IMR-90 (cell line): ENCODE measurements at regions not wholly inside any gene's neighbourhood (a gene's known extent, or its start where the extent isn't known, plus 50 kb on each side); places are given as distances from the start of the nearest gene placed in this dataset.

ENCODE experiments used
- ATAC-seq: fragments of 200-7000 bp; cut with Tn5 transposase; 2 replicates; pipeline ENCODE4 v1.9.1; 2020; ENCODE audit warnings: low read depth, mild to moderate bottlenecking, moderate library complexity
- BruUV-seq: library from RNA; stranded (reverse); fragments of 400-500 nt; replicated peaks from 2 replicates; lab custom pipeline; 2021; lab: Mats Ljungman, UMichigan
- CTCF ChIA-PET: fragments of 300-600 bp; formaldehyde crosslinking; extraction: SDS; loops from one replicate; lab custom pipeline; 2021; ENCODE audit warnings: antibody characterized with exemption; lab: Yijun Ruan, JAX
- POLR2A ChIA-PET: fragments of 300-600 bp; sonication (Branson Sonifier 250); formaldehyde crosslinking; loops from one replicate; lab custom pipeline; 2022; ENCODE audit warnings: antibody characterized with exemption; ENCODE audit not compliant: unreplicated experiment; lab: Charles Lee
- DNase-seq: peaks from one replicate; pipeline ENCODE4 v3.0.0; 2013
- H2AFZ ChIP-seq: replicated peaks from 2 replicates; pipeline ENCODE3; 2013; ENCODE audit warnings: low read length, mild to moderate bottlenecking; ENCODE audit not compliant: poor library complexity
- H2AK5ac ChIP-seq: 2 replicates; pipeline ENCODE4 v1.6.1; 2013; ENCODE audit warnings: low read depth, low read length, inconsistent platforms
- H2AK9ac ChIP-seq: replicated peaks from 2 replicates; pipeline ENCODE3; 2013; ENCODE audit warnings: mild to moderate bottlenecking, low read depth, low read length, moderate library complexity; ENCODE audit not compliant: poor library complexity
- H2BK120ac ChIP-seq: 2 replicates; pipeline ENCODE4 v1.6.1; 2013; ENCODE audit warnings: low read depth, low read length, inconsistent platforms
- H2BK15ac ChIP-seq: 3 replicates; pipeline ENCODE4 v1.6.1; 2013; ENCODE audit warnings: low read depth, low read length, inconsistent platforms
- H2BK20ac ChIP-seq: 2 replicates; pipeline ENCODE4 v1.6.1; 2013; ENCODE audit warnings: low read depth, mild to moderate bottlenecking, inconsistent platforms, low read length, moderate library complexity
- H2BK5ac ChIP-seq: 2 replicates; pipeline ENCODE4 v1.6.1; 2013; ENCODE audit warnings: mild to moderate bottlenecking, low read depth, low read length, inconsistent platforms; ENCODE audit not compliant: poor library complexity, severe bottlenecking
- H3K14ac ChIP-seq: replicated peaks from 2 replicates; pipeline ENCODE4 v1.6.1; 2013; ENCODE audit warnings: low read depth, low read length, inconsistent platforms
- H3K18ac ChIP-seq: 2 replicates; pipeline ENCODE4 v1.6.1; 2013; ENCODE audit warnings: low read depth, low read length, control low read depth
- H3K23ac ChIP-seq: 2 replicates; pipeline ENCODE4 v1.6.1; 2013; ENCODE audit warnings: low read depth, low read length, inconsistent platforms
- H3K27ac ChIP-seq: 2 replicates; pipeline ENCODE4 v1.5.1; 2013; ENCODE audit warnings: mild to moderate bottlenecking, control low read depth, low read length; ENCODE audit not compliant: insufficient read depth
- H3K27me3 ChIP-seq: 2 replicates; pipeline ENCODE4 v1.6.1; 2013; ENCODE audit warnings: low read length; ENCODE audit not compliant: control insufficient read depth, insufficient read depth
- H3K36me3 ChIP-seq: 2 replicates; pipeline ENCODE4 v1.6.1; 2013; ENCODE audit warnings: low read length, mixed read lengths; ENCODE audit not compliant: control insufficient read depth, insufficient read depth
- H3K4ac ChIP-seq: 2 replicates; pipeline ENCODE4 v1.6.1; 2013; ENCODE audit warnings: low read depth, low read length, inconsistent platforms
- H3K4me1 ChIP-seq: 2 replicates; pipeline ENCODE4 v1.6.1; 2013; ENCODE audit warnings: low read length, mixed read lengths; ENCODE audit not compliant: control insufficient read depth, insufficient read depth
- H3K4me2 ChIP-seq: 2 replicates; pipeline ENCODE4 v1.6.1; 2013; ENCODE audit warnings: low read depth, mild to moderate bottlenecking, control low read depth, low read length, moderate library complexity
- H3K4me3 ChIP-seq: 2 replicates; pipeline ENCODE4 v1.5.1; 2013; ENCODE audit warnings: low read depth, mild to moderate bottlenecking, control low read depth, low read length, moderate library complexity; ENCODE audit not compliant: insufficient read depth
- H3K56ac ChIP-seq: 2 replicates; pipeline ENCODE4 v1.6.1; 2013; ENCODE audit warnings: low read length, inconsistent platforms; ENCODE audit not compliant: insufficient read depth; ENCODE audit errors: extremely low read depth
- H3K79me1 ChIP-seq, 2 experiments: 2 replicates each; pipeline ENCODE4 v1.6.1; 2013; ENCODE audit warnings: low read length in 2 of 2, inconsistent platforms in 1 of 2, low read depth in 1 of 2
- H3K9ac ChIP-seq: 2 replicates; pipeline ENCODE4 v1.6.1; 2013; ENCODE audit warnings: low read depth, low read length, control low read depth
- H3K9me1 ChIP-seq: 2 replicates; pipeline ENCODE4 v1.6.1; 2013; ENCODE audit warnings: low read length, inconsistent platforms; ENCODE audit not compliant: insufficient read depth
- H3K9me3 ChIP-seq: 2 replicates; pipeline ENCODE4 v1.6.1; 2013; ENCODE audit warnings: low read length; ENCODE audit not compliant: control insufficient read depth, insufficient read depth
- H4K20me1 ChIP-seq: 2 replicates; pipeline ENCODE4 v1.6.1; 2013; ENCODE audit warnings: low read length, inconsistent platforms; ENCODE audit not compliant: insufficient read depth
- H4K5ac ChIP-seq: 2 replicates; pipeline ENCODE4 v1.6.1; 2013; ENCODE audit warnings: mild to moderate bottlenecking, low read depth, low read length, control low read depth
- H4K8ac ChIP-seq, 2 experiments: 2 replicates each; pipeline ENCODE4 v1.6.1; 2013; ENCODE audit warnings: low read depth in 2 of 2, low read length in 2 of 2, control low read depth in 1 of 2, inconsistent platforms in 1 of 2
- H4K91ac ChIP-seq: 2 replicates; pipeline ENCODE4 v1.6.1; 2013; ENCODE audit warnings: low read depth, low read length, inconsistent platforms; ENCODE audit not compliant: insufficient read depth
- BHLHE40 ChIP-seq: fragments of 150-350 bp; IDR thresholded peaks from 2 replicates; pipeline ENCODE4 v1.6.1; 2016; ENCODE audit warnings: mild to moderate bottlenecking, low read depth, low read length
- CEBPB ChIP-seq: IDR thresholded peaks from 2 replicates; pipeline ENCODE4 v1.6.1; 2012; ENCODE audit warnings: low read depth, low read length, improper control_type of control experiment
- CHD1 ChIP-seq: IDR thresholded peaks from 2 replicates; pipeline ENCODE4 v1.6.1; 2012; ENCODE audit warnings: low read depth, low read length, improper control_type of control experiment
- CTCF ChIP-seq: conservative IDR thresholded peaks from 2 replicates; pipeline ENCODE4 v1.5.1; 2012; ENCODE audit warnings: mild to moderate bottlenecking, low read depth, low read length, improper control_type of control experiment
- ELK1 ChIP-seq: fragments of 150-350 bp; IDR thresholded peaks from 2 replicates; pipeline ENCODE4 v1.6.1; 2016; ENCODE audit warnings: low read depth, mild to moderate bottlenecking, low read length, moderate library complexity, borderline replicate concordance
- FOS ChIP-seq: fragments of 150-350 bp; IDR thresholded peaks from 2 replicates; pipeline ENCODE4 v1.6.1; 2016; ENCODE audit warnings: low read depth, low read length
- MAFK ChIP-seq: IDR thresholded peaks from 2 replicates; pipeline ENCODE4 v1.6.1; 2012; ENCODE audit warnings: low read depth, low read length, improper control_type of control experiment
- MAZ ChIP-seq: IDR thresholded peaks from 2 replicates; pipeline ENCODE4 v1.6.1; 2012; ENCODE audit warnings: low read depth, mild to moderate bottlenecking, low read length, improper control_type of control experiment, moderate library complexity, borderline replicate concordance
- MXI1 ChIP-seq: IDR thresholded peaks from 2 replicates; pipeline ENCODE4 v1.6.1; 2012; ENCODE audit warnings: low read depth, mild to moderate bottlenecking, low read length, moderate library complexity, borderline replicate concordance
- NFE2L2 ChIP-seq: fragments of 150-350 bp; IDR thresholded peaks from 2 replicates; pipeline ENCODE4 v1.6.1; 2016; ENCODE audit warnings: low read depth, mild to moderate bottlenecking, low read length
- POLR2A ChIP-seq: IDR thresholded peaks from 2 replicates; pipeline ENCODE4 v1.6.1; 2012; ENCODE audit warnings: mild to moderate bottlenecking, low read depth, low read length
- RAD21 ChIP-seq: IDR thresholded peaks from 2 replicates; pipeline ENCODE4 v1.6.1; 2012; ENCODE audit warnings: low read length, improper control_type of control experiment
- RCOR1 ChIP-seq: IDR thresholded peaks from 2 replicates; pipeline ENCODE4 v1.6.1; 2012; ENCODE audit warnings: mild to moderate bottlenecking, low read length, improper control_type of control experiment; ENCODE audit not compliant: insufficient replicate concordance
- RFX5 ChIP-seq: IDR thresholded peaks from 2 replicates; pipeline ENCODE4 v1.8.0; 2012; ENCODE audit warnings: low read depth, mild to moderate bottlenecking, low read length, moderate library complexity
- SMC3 ChIP-seq: fragments of 150-350 bp; IDR thresholded peaks from 2 replicates; pipeline ENCODE4 v1.6.1; 2016; ENCODE audit warnings: low read depth, mild to moderate bottlenecking, antibody characterized with exemption, low read length, moderate library complexity
- WGBS, 2 experiments: methylation state at CpG; one replicate each; pipeline versions ENCODE4 v1.1.5 to v1.1.7; 2013; ENCODE audit warnings: missing lambda C conversion rate in 2 of 2; ENCODE audit not compliant: insufficient read length in 1 of 2; ENCODE audit errors: extremely low coverage in 2 of 2; 5-methylcytosine and 5-hydroxymethylcytosine counted together
- dilution Hi-C: fragments of 300-500 bp; cut with HindIII; formaldehyde crosslinking; loops from one replicate; pipeline ENCODE4 v1.14.3; 2018; ENCODE audit warnings: low sequenced_read_pairs; ENCODE audit not compliant: unreplicated experiment
- in situ Hi-C: fragments of 300-500 bp; cut with MboI; formaldehyde crosslinking; loops from 3 replicates; pipeline ENCODE4 v1.14.3; 2019; ENCODE audit warnings: low sequenced_read_pairs, inconsistent platforms, mixed read lengths
- intact Hi-C: fragments of 100-400 bp; cut with micrococcal nuclease; formaldehyde crosslinking; loops from 2 replicates; pipeline ENCODE4 v1.10.0; 2022
- TF ChIP-seq, protein P1 (sequence below): fragments of 150-350 bp; IDR thresholded peaks from 2 replicates; pipeline ENCODE4 v1.6.1; 2017; ENCODE audit warnings: mild to moderate bottlenecking, antibody characterized with exemption, low read length, low read depth

GRCh38 chr15:23839893-23840474, 152.9 kb upstream of the NDN start:
- Histone ChIP-seq H4K8ac (no peak overlapping the region), H4K20me1 (no peaks in the 10 kb centered on the region), H3K9me3 (peaks cover 11% of the 10 kb centered on the region), H3K9ac (no peak overlapping the region), H3K23ac (no peak overlapping the region), H3K9me1 (no peaks in the 10 kb centered on the region), H2BK20ac (no peak overlapping the region), H2AK5ac (no peak overlapping the region), H3K4me1 (no peaks in the 10 kb centered on the region), H3K27ac (no peak overlapping the region), H2AFZ (no peak overlapping the region), H2BK15ac (no peak overlapping the region), H3K79me1 (no peaks in the 10 kb centered on the region), H4K5ac (no peak overlapping the region), H2BK5ac (no peak overlapping the region), H3K18ac (no peak overlapping the region), H3K27me3 (no peaks in the 10 kb centered on the region), H3K4ac (no peak overlapping the region), H4K91ac (no peak overlapping the region), H3K14ac (no peak overlapping the region), H3K36me3 (no peaks in the 10 kb centered on the region), H2AK9ac (no peak overlapping the region), H3K4me2 (no peak overlapping the region), H3K4me3 (no peak overlapping the region), H2BK120ac (no peak overlapping the region), H3K56ac (no peak overlapping the region)
- POLR2A ChIA-PET, result no interaction called here
- dilution Hi-C loops (no loop called here), intact Hi-C loops (no loop called here), in situ Hi-C loops (no loop called here)
- no CpG with 5 or more reads among the region's 6 CpGs for WGBS, 2 experiments
- ATAC-seq (no peak), DNase-seq (no peak)
- BruUV-seq, result no TSS peak
- TF ChIP-seq, protein P1, sequence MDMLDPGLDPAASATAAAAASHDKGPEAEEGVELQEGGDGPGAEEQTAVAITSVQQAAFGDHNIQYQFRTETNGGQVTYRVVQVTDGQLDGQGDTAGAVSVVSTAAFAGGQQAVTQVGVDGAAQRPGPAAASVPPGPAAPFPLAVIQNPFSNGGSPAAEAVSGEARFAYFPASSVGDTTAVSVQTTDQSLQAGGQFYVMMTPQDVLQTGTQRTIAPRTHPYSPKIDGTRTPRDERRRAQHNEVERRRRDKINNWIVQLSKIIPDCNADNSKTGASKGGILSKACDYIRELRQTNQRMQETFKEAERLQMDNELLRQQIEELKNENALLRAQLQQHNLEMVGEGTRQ, result no peak
- TF ChIP-seq CTCF, result no peak
- TF ChIP-seq RCOR1, result no peak
- no peak for TF ChIP-seq MAFK
- TF ChIP-seq NFE2L2, result no peak
- no peak for TF ChIP-seq RAD21
- TF ChIP-seq ELK1, result no peak
- TF ChIP-seq FOS, result no peak
- TF ChIP-seq BHLHE40, result no peak
- TF ChIP-seq SMC3, result no peak
- no peak for TF ChIP-seq MXI1
- TF ChIP-seq CEBPB, result no peak
- TF ChIP-seq CHD1, result no peak
- no peak for TF ChIP-seq MAZ
- no peak for TF ChIP-seq POLR2A
- TF ChIP-seq RFX5, result no peak
- CTCF ChIA-PET, result no interaction called here
